NCI-H2029 treated with DMSO at 0.1 percent for 48 hours (cell line): ENCODE measurements at regions not wholly inside any gene's neighbourhood (a gene's known extent, or its start where the extent isn't known, plus 50 kb on each side); places are given as distances from the start of the nearest gene placed in this dataset.
"Not testable (repeated sequence)": the region's sequence is repeated elsewhere in the genome, so short reads cannot be mapped to it uniquely, and the experiment has no call there.

ENCODE experiments used
- DNase-seq: peaks from one replicate; lab custom pipeline; 2025; lab: John Stamatoyannopoulos, UW

GRCh38 chr1:148432318-148432717, 50.8 kb downstream of the PPIAL4G start:
- DNase-seq: not testable (repeated sequence)

DNA sequence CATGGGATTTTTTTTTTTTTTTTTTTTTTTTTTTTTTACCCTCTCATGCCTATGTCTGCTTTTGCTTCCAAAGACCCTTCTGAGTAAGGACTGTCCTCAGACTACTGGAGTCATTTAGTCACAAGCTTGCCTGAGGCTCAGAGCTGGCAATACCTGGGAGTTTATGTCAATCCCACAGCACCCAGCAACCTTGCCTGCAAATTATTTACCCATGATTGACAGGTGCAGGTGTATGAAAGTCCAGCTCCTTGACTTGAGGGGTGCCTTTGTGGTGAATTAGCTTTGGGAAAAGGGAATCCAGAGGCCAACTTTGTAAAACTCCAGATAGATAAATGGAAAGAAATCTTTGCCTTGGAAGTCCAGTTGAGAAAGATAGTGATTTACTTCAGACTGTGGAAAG, 53.2 kb downstream of the PPIAL4G start:
- DNase-seq: not testable (repeated sequence)

DNA sequence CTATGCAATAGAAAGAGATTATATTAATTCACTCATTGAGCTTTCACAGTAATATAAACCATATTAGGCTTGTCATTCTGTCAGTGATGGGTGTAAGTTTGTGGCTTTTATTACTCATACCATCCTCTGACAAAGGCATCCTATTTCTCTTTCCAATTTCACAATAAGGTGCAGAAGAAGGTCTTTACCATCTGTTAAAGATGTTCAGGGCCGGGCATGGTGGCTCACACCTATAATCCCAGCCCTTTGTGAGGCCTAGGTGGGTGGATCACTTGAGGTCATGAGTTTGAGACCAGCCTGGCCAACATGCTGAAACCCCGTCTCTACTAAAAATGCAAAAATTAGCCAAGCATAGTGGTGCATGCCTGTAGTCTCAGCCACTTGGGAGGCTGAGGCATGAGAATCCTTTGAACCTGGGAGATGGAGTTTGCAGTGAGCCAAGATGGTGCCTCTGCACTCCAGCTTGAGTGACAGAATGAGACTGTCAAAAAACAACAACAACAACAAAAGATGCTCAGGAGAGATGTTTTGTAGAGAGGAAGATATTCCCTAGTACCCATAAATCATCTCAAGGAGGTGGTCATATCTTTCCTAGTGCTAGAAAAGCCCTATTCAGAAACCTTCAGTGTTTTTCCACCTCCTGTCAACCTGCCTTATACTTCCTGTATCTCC, 56.0 kb downstream of the PPIAL4G start:
- not testable (repeated sequence) for DNase-seq

GRCh38 chr1:148426385-148426784, 56.7 kb downstream of the PPIAL4G start:
- DNase-seq: not testable (repeated sequence)

DNA sequence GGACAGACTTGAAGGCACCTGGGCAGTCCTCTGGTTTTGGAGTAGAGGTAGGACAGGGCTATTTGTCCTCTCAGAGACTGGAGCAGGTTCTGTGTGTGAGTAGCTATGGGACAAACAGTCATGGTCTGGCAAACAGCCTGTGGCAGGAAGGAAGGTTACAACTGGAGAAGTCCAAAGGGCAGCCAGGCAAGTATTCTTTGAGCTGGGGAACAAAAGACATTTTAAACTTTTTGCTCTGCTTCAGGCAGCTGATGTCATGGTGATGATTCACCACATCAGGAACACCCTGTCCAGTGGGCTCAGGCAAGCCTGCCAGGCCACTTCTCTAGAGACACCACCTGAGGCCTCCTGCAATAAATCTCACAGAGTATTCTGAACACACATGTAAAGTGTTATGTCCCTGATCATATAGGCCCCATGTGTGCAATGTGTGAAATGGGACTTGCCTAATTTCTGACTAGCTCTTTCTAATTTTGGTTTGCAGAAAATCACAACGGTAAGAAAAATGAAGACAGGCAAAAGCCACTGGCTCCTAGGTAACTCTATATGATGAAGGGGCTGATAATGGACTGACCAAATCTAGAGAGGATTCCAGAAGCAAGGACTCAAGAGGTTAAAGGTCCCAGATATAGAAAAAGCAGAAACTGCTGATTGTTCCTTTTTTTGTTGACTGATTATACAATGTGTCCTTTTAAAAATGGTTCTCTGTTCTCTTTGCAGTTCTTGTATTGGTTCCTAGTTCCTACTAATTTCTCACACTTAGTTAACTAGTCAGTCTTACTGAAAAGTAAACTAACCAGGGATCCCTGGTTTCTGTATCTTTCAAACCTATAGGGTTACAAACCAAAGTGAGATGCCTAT, 58.7 kb downstream of the PPIAL4G start:
- not testable (repeated sequence) for DNase-seq

GRCh38 chr1:148422921-148423320, 60.2 kb downstream of the PPIAL4G start:
- DNase-seq: not testable (repeated sequence)

DNA sequence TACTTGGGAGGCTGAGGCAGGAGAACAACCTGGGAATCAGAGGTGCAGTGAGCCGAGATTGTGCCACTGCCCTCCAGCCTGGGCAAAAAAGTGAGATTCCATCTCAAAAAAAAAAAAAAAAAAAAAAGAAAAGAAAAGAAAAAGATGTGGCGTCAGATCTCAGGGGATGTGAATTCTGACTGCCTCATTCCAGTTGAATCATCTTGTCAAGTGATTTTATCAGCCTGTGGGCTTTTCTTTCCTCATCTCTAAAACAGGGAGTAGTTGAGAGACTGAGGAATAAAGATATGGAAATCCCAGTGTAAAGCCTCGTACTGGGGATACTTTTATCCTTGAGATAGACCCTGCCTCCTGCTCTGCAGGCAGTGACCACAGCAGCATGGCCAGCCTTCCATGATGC, 65.9 kb downstream of the PPIAL4G start:
- not testable (repeated sequence) for DNase-seq

DNA sequence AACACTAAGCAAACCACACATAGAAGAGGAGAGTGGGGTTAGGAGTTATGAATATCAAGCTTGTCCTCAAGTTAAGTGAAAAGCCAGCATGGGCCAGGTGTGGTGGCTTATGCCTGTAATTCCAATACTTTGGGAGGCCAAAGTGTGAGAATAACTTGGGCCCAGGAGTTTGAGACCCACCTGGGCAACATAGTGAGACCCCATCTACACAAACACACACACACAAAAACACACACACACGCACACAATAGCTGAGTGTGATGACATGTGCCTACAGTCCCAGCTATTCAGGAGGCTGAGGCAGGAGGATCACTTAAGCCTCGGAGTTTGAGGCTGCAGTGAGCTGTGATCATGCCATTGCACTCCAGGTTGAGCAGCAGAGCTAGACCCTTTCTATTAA, 69.7 kb downstream of the PPIAL4G start:
- not testable (repeated sequence) for DNase-seq

GRCh38 chr1:148404786-148405568, 78.1 kb downstream of the PPIAL4G start:
- not testable (repeated sequence) for DNase-seq

- DNase-seq: not testable (repeated sequence)
Measured at GRCh38 chr1:148403925-148404324, 79.2 kb downstream of the PPIAL4G start.

DNA sequence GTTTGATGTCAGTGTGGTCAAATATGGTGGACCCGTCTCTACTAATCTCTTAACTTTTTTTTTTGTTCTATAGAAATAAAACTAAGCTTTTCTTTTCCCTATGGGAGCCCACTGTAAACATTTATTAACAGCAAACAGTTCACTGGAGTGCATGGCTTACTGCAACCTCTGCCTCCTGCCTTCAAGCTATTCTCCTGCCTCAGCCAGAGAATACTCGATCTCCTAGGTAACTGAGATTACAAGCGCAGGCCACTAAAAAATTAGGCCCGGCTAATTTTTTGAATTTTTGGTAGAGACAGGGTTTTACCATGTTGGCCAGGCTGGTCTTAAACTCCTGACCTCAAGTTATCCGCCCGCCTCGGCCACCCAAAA, 80.0 kb downstream of the PPIAL4G start:
- not testable (repeated sequence) for DNase-seq

- DNase-seq: peak; percentile 40
Measured at GRCh38 chr1:148402152-148403084, 80.7 kb downstream of the PPIAL4G start.

DNA sequence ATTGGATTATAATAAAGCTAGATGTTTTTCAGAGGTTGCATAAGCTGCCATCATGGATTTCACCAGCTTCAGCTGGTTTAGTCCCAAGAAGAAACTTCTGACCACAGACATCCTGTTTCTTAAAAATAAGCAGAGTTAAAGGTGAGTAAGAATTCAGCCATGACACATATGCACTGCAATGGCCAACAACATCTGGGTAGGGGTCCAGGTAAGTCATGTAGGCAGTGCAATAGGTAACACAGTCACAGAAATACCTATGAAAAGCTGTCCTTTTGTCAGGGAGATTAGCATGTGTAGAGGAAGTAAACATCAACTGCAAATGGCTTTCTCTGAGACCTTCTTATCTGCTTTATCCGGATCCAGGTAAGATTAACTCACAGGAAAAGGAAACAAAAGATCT, 85.6 kb downstream of the PPIAL4G start:
- DNase-seq: not testable (repeated sequence)

DNA sequence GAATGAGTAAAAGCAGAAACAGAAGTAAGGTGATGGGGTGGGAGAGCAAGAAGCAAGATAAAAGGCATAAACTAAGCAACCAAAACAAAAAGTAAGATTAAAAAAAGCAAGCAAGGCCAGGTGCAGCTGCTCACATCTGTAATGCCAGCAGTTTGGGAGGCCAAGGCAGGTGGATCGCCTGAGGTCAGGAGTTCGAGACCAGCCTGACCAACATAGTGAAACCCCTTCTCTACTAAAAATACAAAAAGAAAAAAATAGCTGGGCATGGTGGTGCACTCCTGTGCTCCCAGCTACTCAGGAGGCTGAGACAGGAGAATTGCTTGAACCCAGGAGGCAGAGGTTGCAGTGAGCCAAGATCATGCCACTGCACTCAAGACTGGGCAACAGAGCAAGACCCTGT, 90.6 kb downstream of the PPIAL4G start:
- not testable (repeated sequence) for DNase-seq

GRCh38 chr1:148391323-148391722, 91.8 kb downstream of the PPIAL4G start:
- not testable (repeated sequence) for DNase-seq

DNA sequence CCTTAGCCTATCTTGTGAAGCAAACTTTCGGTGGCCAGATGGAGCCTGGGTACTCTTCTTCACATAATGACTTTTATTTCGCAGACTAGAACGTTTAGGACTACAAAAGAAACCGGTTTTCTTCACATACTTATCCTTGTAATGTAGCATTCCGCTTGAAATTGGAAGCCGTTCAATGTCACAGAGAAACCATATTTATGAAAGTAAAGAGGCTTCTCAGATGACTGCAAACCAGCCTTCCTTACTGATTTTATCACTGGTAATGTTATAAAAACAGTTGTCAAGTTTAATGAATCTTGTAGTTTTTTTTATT, 94.1 kb downstream of the PPIAL4G start:
- DNase-seq: no peak

DNA sequence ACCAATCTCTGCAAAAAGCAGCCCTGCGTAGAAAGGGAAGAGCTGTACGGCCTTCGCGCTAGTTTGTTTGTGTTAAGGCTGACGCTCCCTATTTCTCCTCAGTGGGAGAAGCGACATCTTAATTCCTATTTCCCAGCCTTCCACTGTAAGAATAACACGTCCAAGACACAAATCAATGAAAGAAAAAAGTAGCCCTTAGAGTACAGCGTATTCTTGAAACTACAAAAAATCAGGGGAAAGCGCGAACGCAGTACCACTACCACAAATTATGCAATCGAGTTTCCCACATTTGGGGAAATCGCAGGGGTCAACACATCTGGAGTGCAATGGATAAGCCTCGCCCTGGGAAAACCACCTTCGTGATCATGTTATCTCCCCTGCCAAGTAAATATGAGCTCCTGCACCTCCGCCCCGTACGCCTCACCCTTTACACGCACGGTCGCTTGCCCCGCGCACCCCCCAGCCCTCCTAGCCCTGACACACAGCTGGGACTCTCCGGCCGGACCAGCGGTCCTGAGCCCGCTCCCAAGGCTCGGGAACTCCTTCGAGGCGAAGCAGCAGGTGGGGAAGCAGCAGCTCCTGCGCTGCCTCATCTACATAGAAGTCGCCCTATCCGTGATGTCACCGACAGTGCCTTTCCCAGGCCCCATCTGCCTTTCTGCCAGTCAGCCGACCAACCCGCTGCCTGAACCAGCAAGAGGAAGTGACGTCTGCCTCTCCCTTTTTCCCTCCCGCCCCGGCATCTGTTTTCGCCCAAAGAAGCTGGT, 94.7 kb downstream of the PPIAL4G start:
- DNase-seq: peak; percentile 73

GRCh38 chr1:148387949-148388259, 95.2 kb downstream of the PPIAL4G start:
- not testable (repeated sequence) for DNase-seq

DNA sequence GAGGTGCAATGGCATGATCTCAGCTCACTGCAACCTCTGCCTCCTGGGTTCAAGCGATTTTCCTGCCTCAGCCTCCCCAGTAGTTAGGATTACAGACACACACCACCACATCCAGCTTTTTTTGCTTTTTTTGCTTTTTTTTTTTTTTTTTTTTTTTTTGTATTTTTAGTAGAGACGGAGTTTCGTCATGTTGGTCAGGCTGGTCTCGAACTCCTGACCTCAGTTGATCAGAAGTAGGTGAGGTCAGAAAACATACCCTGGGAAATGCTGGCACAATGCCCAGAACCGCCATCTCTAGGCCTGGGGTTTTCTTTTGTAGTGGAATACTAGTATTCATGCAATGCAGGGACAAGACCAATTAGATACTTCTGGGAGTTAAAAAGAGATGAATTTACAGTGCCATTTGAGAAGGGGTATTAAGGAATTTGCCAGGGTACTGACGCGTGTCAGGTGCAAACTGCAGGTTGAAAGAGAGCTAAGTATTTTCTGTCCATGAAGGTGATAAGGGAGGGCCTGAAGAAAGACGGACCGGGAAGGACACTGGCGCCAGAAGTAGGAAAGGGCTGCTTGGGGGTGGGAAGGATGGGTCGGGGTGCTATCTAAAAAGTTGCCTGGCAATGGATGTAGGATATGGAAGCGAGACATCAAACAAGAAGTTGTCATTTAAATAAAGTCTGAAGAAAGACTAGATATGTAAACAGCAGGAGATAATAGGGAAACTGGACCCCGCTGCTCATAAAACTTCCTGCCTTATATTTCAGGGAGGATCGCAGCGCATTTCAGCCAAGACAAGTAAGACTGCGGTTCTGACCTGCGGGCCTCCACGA, 95.8 kb downstream of the PPIAL4G start:
- not testable (repeated sequence) for DNase-seq

- no peak for DNase-seq
Measured at GRCh38 chr1:148386617-148387016, 96.5 kb downstream of the PPIAL4G start.
